ENCODE measurements at regions not wholly inside any gene's neighbourhood (a gene's known extent, or its start where the extent isn't known, plus 50 kb on each side); places are given as distances from the start of the nearest gene placed in this dataset.

GRCh38 chr4:31727030-31727429 is 1006.9 kb downstream of the PCDH7 start:
- Histone ChIP-seq H3K18ac (ENCODE audit: low read depth in 1 of 2, low read length in 2 of 2) (no peak overlapping the region), H4K8ac (ENCODE audit: low read length) (no peak overlapping the region), H3K36me3 (ENCODE audit: control insufficient read depth in 1 of 2, insufficient read depth in 2 of 2, low read depth in 1 of 2, low read length in 2 of 2) (no peaks in the 10 kb centered on the region), H3K4me3 (ENCODE audit: insufficient read depth in 1 of 2, low read depth in 1 of 2, low read length in 2 of 2) (no peak overlapping the region), H3K9ac (ENCODE audit: low read length) (no peak overlapping the region), H3K4me1 (ENCODE audit: control insufficient read depth, insufficient read depth, low read depth, low read length) (no peaks in the 10 kb centered on the region), H2AFZ (ENCODE audit: low read depth, low read length) (no peak overlapping the region), H3K79me1 (replicated peaks; ENCODE audit: low read length, poor library complexity, severe bottlenecking) (no peaks in the 10 kb centered on the region), H4K91ac (ENCODE audit: low read length) (no peak overlapping the region), H3K27me3 (ENCODE audit: control insufficient read depth in 1 of 2, insufficient read depth in 1 of 2, low read length in 2 of 2) (no peaks in the 10 kb centered on the region), H3K27ac (ENCODE audit: low read length, poor library complexity, severe bottlenecking) (no peak overlapping the region), H2AK5ac (ENCODE audit: low read length, severe bottlenecking) (no peak overlapping the region), H2BK5ac (ENCODE audit: low read depth, low read length, poor library complexity, severe bottlenecking) (no peak overlapping the region), H2BK120ac (ENCODE audit: low read depth, low read length) (no peak overlapping the region), H3K14ac (ENCODE audit: low read length in 2 of 2) (no peak overlapping the region), H2BK12ac (ENCODE audit: low read length in 2 of 2) (no peak overlapping the region), H3K4me2 (ENCODE audit: low read length, poor library complexity, severe bottlenecking) (no peak overlapping the region), H3K9me3 (ENCODE audit: control insufficient read depth, low read length) (no peaks in the 10 kb centered on the region), H2BK15ac (ENCODE audit: low read depth, poor library complexity, severe bottlenecking) (no peak overlapping the region), H3K4ac (ENCODE audit: low read depth in 1 of 2, low read length in 2 of 2) (no peak overlapping the region), H3K23ac (ENCODE audit: low read length in 2 of 2) (no peak overlapping the region)
- no peak for DNase-seq
- no CpG with 5 or more reads among the region's 1 CpG for WGBS

- Histone ChIP-seq H3K9ac (ENCODE audit: low read length) (no peak overlapping the region), H2AFZ (ENCODE audit: low read depth, low read length) (no peak overlapping the region), H3K14ac (ENCODE audit: low read length in 2 of 2) (no peak overlapping the region), H2AK5ac (ENCODE audit: low read length, severe bottlenecking) (no peak overlapping the region), H4K91ac (ENCODE audit: low read length) (no peak overlapping the region), H2BK15ac (ENCODE audit: low read depth, poor library complexity, severe bottlenecking) (no peak overlapping the region), H3K18ac (ENCODE audit: low read depth in 1 of 2, low read length in 2 of 2) (no peak overlapping the region), H3K9me3 (ENCODE audit: control insufficient read depth, low read length) (no peaks in the 10 kb centered on the region), H3K4me1 (ENCODE audit: control insufficient read depth, insufficient read depth, low read depth, low read length) (no peaks in the 10 kb centered on the region), H3K27me3 (ENCODE audit: control insufficient read depth in 1 of 2, insufficient read depth in 1 of 2, low read length in 2 of 2) (no peaks in the 10 kb centered on the region), H2BK120ac (ENCODE audit: low read depth, low read length) (no peak overlapping the region), H3K36me3 (ENCODE audit: control insufficient read depth in 1 of 2, insufficient read depth in 2 of 2, low read depth in 1 of 2, low read length in 2 of 2) (no peaks in the 10 kb centered on the region), H3K4me3 (ENCODE audit: insufficient read depth in 1 of 2, low read depth in 1 of 2, low read length in 2 of 2) (no peak overlapping the region), H3K79me1 (replicated peaks; ENCODE audit: low read length, poor library complexity, severe bottlenecking) (no peaks in the 10 kb centered on the region), H3K27ac (ENCODE audit: low read length, poor library complexity, severe bottlenecking) (no peak overlapping the region), H3K4me2 (ENCODE audit: low read length, poor library complexity, severe bottlenecking) (no peak overlapping the region), H3K23ac (ENCODE audit: low read length in 2 of 2) (no peak overlapping the region), H4K8ac (ENCODE audit: low read length) (no peak overlapping the region), H2BK5ac (ENCODE audit: low read depth, low read length, poor library complexity, severe bottlenecking) (no peak overlapping the region), H3K4ac (ENCODE audit: low read depth in 1 of 2, low read length in 2 of 2) (no peak overlapping the region), H2BK12ac (ENCODE audit: low read length in 2 of 2) (no peak overlapping the region)
- DNase-seq: no peak
- no CpG with 5 or more reads among the region's 3 CpGs for WGBS
Observed at GRCh38 chr4:31735004-31735403, 1014.8 kb downstream of the PCDH7 start.

- no peak for DNase-seq
- Histone ChIP-seq H3K27ac (ENCODE audit: low read length, poor library complexity, severe bottlenecking) (no peak overlapping the region), H3K27me3 (ENCODE audit: control insufficient read depth in 1 of 2, insufficient read depth in 1 of 2, low read length in 2 of 2) (no peaks in the 10 kb centered on the region), H3K4me2 (ENCODE audit: low read length, poor library complexity, severe bottlenecking) (no peak overlapping the region), H3K4me3 (ENCODE audit: insufficient read depth in 1 of 2, low read depth in 1 of 2, low read length in 2 of 2) (no peak overlapping the region), H2BK5ac (ENCODE audit: low read depth, low read length, poor library complexity, severe bottlenecking) (no peak overlapping the region), H3K9ac (ENCODE audit: low read length) (no peak overlapping the region), H3K36me3 (ENCODE audit: control insufficient read depth in 1 of 2, insufficient read depth in 2 of 2, low read depth in 1 of 2, low read length in 2 of 2) (no peaks in the 10 kb centered on the region), H2BK12ac (ENCODE audit: low read length in 2 of 2) (no peak overlapping the region), H4K91ac (ENCODE audit: low read length) (no peak overlapping the region), H4K8ac (ENCODE audit: low read length) (no peak overlapping the region), H3K79me1 (replicated peaks; ENCODE audit: low read length, poor library complexity, severe bottlenecking) (no peaks in the 10 kb centered on the region), H3K9me3 (ENCODE audit: control insufficient read depth, low read length) (no peaks in the 10 kb centered on the region), H3K23ac (ENCODE audit: low read length in 2 of 2) (no peak overlapping the region), H2BK15ac (ENCODE audit: low read depth, poor library complexity, severe bottlenecking) (no peak overlapping the region), H2BK120ac (ENCODE audit: low read depth, low read length) (no peak overlapping the region), H2AFZ (ENCODE audit: low read depth, low read length) (no peak overlapping the region), H3K18ac (ENCODE audit: low read depth in 1 of 2, low read length in 2 of 2) (no peak overlapping the region), H3K4ac (ENCODE audit: low read depth in 1 of 2, low read length in 2 of 2) (no peak overlapping the region), H2AK5ac (ENCODE audit: low read length, severe bottlenecking) (no peak overlapping the region), H3K14ac (ENCODE audit: low read length in 2 of 2) (no peak overlapping the region), H3K4me1 (ENCODE audit: control insufficient read depth, insufficient read depth, low read depth, low read length) (no peaks in the 10 kb centered on the region)
- 97% methylated on average over 3 of the region's 3 CpGs for WGBS
Observed at GRCh38 chr4:31737419-31737818, 1017.2 kb downstream of the PCDH7 start.

- Histone ChIP-seq H3K27ac (ENCODE audit: low read length, poor library complexity, severe bottlenecking) (no peak overlapping the region), H3K4me2 (ENCODE audit: low read length, poor library complexity, severe bottlenecking) (no peak overlapping the region), H2AK5ac (ENCODE audit: low read length, severe bottlenecking) (no peak overlapping the region), H2BK12ac (ENCODE audit: low read length in 2 of 2) (no peak overlapping the region), H4K8ac (ENCODE audit: low read length) (no peak overlapping the region), H3K4me1 (ENCODE audit: control insufficient read depth, insufficient read depth, low read depth, low read length) (no peaks in the 10 kb centered on the region), H3K27me3 (ENCODE audit: control insufficient read depth in 1 of 2, insufficient read depth in 1 of 2, low read length in 2 of 2) (no peaks in the 10 kb centered on the region), H3K36me3 (ENCODE audit: control insufficient read depth in 1 of 2, insufficient read depth in 2 of 2, low read depth in 1 of 2, low read length in 2 of 2) (no peaks in the 10 kb centered on the region), H2BK120ac (ENCODE audit: low read depth, low read length) (no peak overlapping the region), H2BK15ac (ENCODE audit: low read depth, poor library complexity, severe bottlenecking) (no peak overlapping the region), H4K91ac (ENCODE audit: low read length) (no peak overlapping the region), H3K14ac (ENCODE audit: low read length in 2 of 2) (no peak overlapping the region), H2AFZ (ENCODE audit: low read depth, low read length) (no peak overlapping the region), H3K4ac (ENCODE audit: low read depth in 1 of 2, low read length in 2 of 2) (no peak overlapping the region), H3K4me3 (ENCODE audit: insufficient read depth in 1 of 2, low read depth in 1 of 2, low read length in 2 of 2) (no peak overlapping the region), H2BK5ac (ENCODE audit: low read depth, low read length, poor library complexity, severe bottlenecking) (no peak overlapping the region), H3K9ac (ENCODE audit: low read length) (no peak overlapping the region), H3K23ac (ENCODE audit: low read length in 2 of 2) (no peak overlapping the region), H3K18ac (ENCODE audit: low read depth in 1 of 2, low read length in 2 of 2) (no peak overlapping the region), H3K79me1 (replicated peaks; ENCODE audit: low read length, poor library complexity, severe bottlenecking) (no peaks in the 10 kb centered on the region), H3K9me3 (ENCODE audit: control insufficient read depth, low read length) (no peaks in the 10 kb centered on the region)
- DNase-seq: peak; percentile 24
Observed at GRCh38 chr4:31741326-31741725, 1021.2 kb downstream of the PCDH7 start.
